Tibial nerve (tissue), 4 donors: ENCODE measurements at regions not wholly inside any gene's neighbourhood (a gene's known extent, or its start where the extent isn't known, plus 50 kb on each side); places are given as distances from the start of the nearest gene placed in this dataset.

Source experiments
- DNase-seq, 2 donors: peaks; one replicate each; pipeline ENCODE4 v3.0.0-alpha.2; 2019; ENCODE audit warnings: low spot score in 2 of 2
- H3K27ac ChIP-seq, 4 donors: fragments of 200-600 bp; sonication (generic) in 3 of 4; one replicate each; pipeline ENCODE4 v1.5.1; 2017 to 2019; ENCODE audit warnings: mild to moderate bottlenecking in 1 of 4
- H3K27me3 ChIP-seq, 2 donors: fragments of 200-600 bp; sonication (generic) in 1 of 2; one replicate each; pipeline versions ENCODE4 v1.5.1 to v1.6.0; 2017 to 2019
- H3K36me3 ChIP-seq, 3 donors: fragments of 200-600 bp; sonication (generic); one replicate each; pipeline ENCODE4 v1.5.1; 2018 to 2019
- H3K4me1 ChIP-seq, 4 donors: fragments of 200-600 bp; sonication (generic) in 3 of 4; one replicate each; pipeline ENCODE4 v1.5.1; 2017 to 2019
- H3K4me3 ChIP-seq, 4 donors: fragments of 200-600 bp; sonication (generic) in 3 of 4; one replicate each; pipeline ENCODE4 v1.5.1; 2017 to 2019; ENCODE audit warnings: mild to moderate bottlenecking in 1 of 4, moderate library complexity in 1 of 4
- H3K9me3 ChIP-seq, 4 donors: fragments of 200-600 bp; sonication (generic) in 3 of 4; one replicate each; pipeline ENCODE4 v1.5.1; 2017 to 2019
- CTCF ChIP-seq, 5 experiments: fragments of 200-600 bp in 3 of 5; fragments of 450-650 bp in 2 of 5; sonication (generic) in 3 of 5; IDR thresholded peaks; one replicate each; pipeline ENCODE4 v1.5.1; 2016 to 2019; ENCODE audit warnings: antibody characterized with exemption in 5 of 5, mild to moderate bottlenecking in 3 of 5, moderate library complexity in 2 of 5
- EP300 ChIP-seq, 2 donors: sonication (generic); formaldehyde crosslinking; IDR thresholded peaks; one replicate each; pipeline ENCODE4 v1.6.1; 2017; ENCODE audit warnings: antibody characterized with exemption in 2 of 2, mild to moderate bottlenecking in 1 of 2
- POLR2A ChIP-seq, 2 donors: fragments of 450-650 bp; IDR thresholded peaks; one replicate each; pipeline ENCODE4 v1.6.1; 2017; ENCODE audit warnings: antibody characterized with exemption in 2 of 2, mild to moderate bottlenecking in 2 of 2, moderate library complexity in 2 of 2
- WGBS, 2 donors: methylation state at CpG; one replicate each; pipeline ENCODE4 v1.1.5; 2018; 5-methylcytosine and 5-hydroxymethylcytosine counted together

GRCh38 chr4:45131020-45131419 lies 404.7 kb upstream of the GNPDA2 start:
- Histone ChIP-seq H3K9me3 (no peaks in the 10 kb centered on the region), H3K36me3 (no peaks in the 10 kb centered on the region), H3K27me3 (no peaks in the 10 kb centered on the region), H3K27ac (no peak overlapping the region), H3K4me3 (no peak overlapping the region), H3K4me1 (no peaks in the 10 kb centered on the region)
- TF ChIP-seq POLR2A (IDR thresholded peaks at IDR 0.05) (no peak), CTCF (IDR thresholded peaks at IDR 0.05) (no peak), EP300 (IDR thresholded peaks at IDR 0.05) (no peak)
- no peak for DNase-seq
- 63 to 71% methylated on average over 3 of the region's 3 CpGs for WGBS, 2 donors

- 61 to 66% methylated on average over 2 of the region's 2 CpGs for WGBS, 2 donors
- no peaks in the 10 kb centered on the region for H3K27me3 ChIP-seq
- no peak for DNase-seq
- no peak overlapping the region for H3K27ac ChIP-seq
- peaks cover 0 to 4% (median 0%) of the 10 kb centered on the region in 4 donors for H3K4me1 ChIP-seq
- H3K4me3 ChIP-seq: no peak overlapping the region
- no peaks in the 10 kb centered on the region for H3K9me3 ChIP-seq
- no peak for TF ChIP-seq CTCF (IDR thresholded peaks at IDR 0.05)
- TF ChIP-seq POLR2A (IDR thresholded peaks at IDR 0.05): no peak
- no peak for TF ChIP-seq EP300 (IDR thresholded peaks at IDR 0.05)
- no peaks in the 10 kb centered on the region for H3K36me3 ChIP-seq
Observed at GRCh38 chr4:45122406-45122805, 396.1 kb upstream of the GNPDA2 start.

GRCh38 chr4:45121426-45121975 lies 395.1 kb upstream of the GNPDA2 start:
- WGBS, 2 donors: 89 to 90% methylated on average over 2 of the region's 2 CpGs

GRCh38 chr4:45120163-45120562 lies 393.8 kb upstream of the GNPDA2 start:
- Histone ChIP-seq H3K27ac (no peak overlapping the region), H3K4me1 (peaks cover 0 to 4% (median 0%) of the 10 kb centered on the region in 4 donors), H3K36me3 (no peaks in the 10 kb centered on the region), H3K27me3 (no peaks in the 10 kb centered on the region), H3K4me3 (no peak overlapping the region), H3K9me3 (no peaks in the 10 kb centered on the region)
- WGBS, 2 donors: 79 to 85% methylated on average over 3 of the region's 3 CpGs
- DNase-seq: no peak
- TF ChIP-seq EP300 (IDR thresholded peaks at IDR 0.05) (no peak), POLR2A (IDR thresholded peaks at IDR 0.05) (no peak), CTCF (IDR thresholded peaks at IDR 0.05) (no peak)

More at GRCh38 chr4:45121426-45121975, 395.1 kb upstream of the GNPDA2 start:
- DNase-seq: no peak
- no peak overlapping the region for H3K27ac ChIP-seq
- H3K9me3 ChIP-seq: no peaks in the 10 kb centered on the region
- H3K27me3 ChIP-seq: no peaks in the 10 kb centered on the region
- H3K4me3 ChIP-seq: no peak overlapping the region
- H3K36me3 ChIP-seq: no peaks in the 10 kb centered on the region
- TF ChIP-seq POLR2A (IDR thresholded peaks at IDR 0.05) (no peak), CTCF (IDR thresholded peaks at IDR 0.05) (no peak), EP300 (IDR thresholded peaks at IDR 0.05) (no peak)
- peaks cover 0 to 4% (median 0%) of the 10 kb centered on the region in 4 donors for H3K4me1 ChIP-seq

GRCh38 chr4:45119376-45119775 lies 393.0 kb upstream of the GNPDA2 start:
- no peaks in the 10 kb centered on the region for H3K27me3 ChIP-seq
- TF ChIP-seq CTCF (IDR thresholded peaks at IDR 0.05) (no peak), EP300 (IDR thresholded peaks at IDR 0.05) (no peak), POLR2A (IDR thresholded peaks at IDR 0.05) (no peak)
- DNase-seq: no peak
- H3K4me3 ChIP-seq: no peak overlapping the region
- H3K36me3 ChIP-seq: no peaks in the 10 kb centered on the region
- H3K4me1 ChIP-seq: peaks cover 0 to 4% (median 0%) of the 10 kb centered on the region in 4 donors
- H3K27ac ChIP-seq: no peak overlapping the region
- no peaks in the 10 kb centered on the region for H3K9me3 ChIP-seq
- WGBS, 2 donors: 65 to 76% methylated on average over 1 of the region's 1 CpG
